PC-9 (cell line): ENCODE measurements at regions not wholly inside any gene's neighbourhood (a gene's known extent, or its start where the extent isn't known, plus 50 kb on each side); places are given as distances from the start of the nearest gene placed in this dataset.

Experiments used
- CTCF ChIP-seq: fragments of 200-600 bp; sonication (generic); conservative IDR thresholded peaks from 2 replicates; pipeline ENCODE4 v1.6.1; 2017; ENCODE audit warnings: mixed run types, antibody characterized with exemption, mild to moderate bottlenecking, moderate library complexity
- EZH2 ChIP-seq: fragments of 200-600 bp; sonication (generic); IDR thresholded peaks from 2 replicates; pipeline ENCODE4 v1.8.0; 2017; ENCODE audit warnings: antibody characterized with exemption, low read depth

- TF ChIP-seq CTCF, result no peak
- no peak for TF ChIP-seq EZH2
Measured at GRCh38 chr20:56163806-56164205, 84.7 kb upstream of the MC3R start.
